Mesenchymal stem cell (in vitro differentiated cells and primary cell): ENCODE measurements at regions not wholly inside any gene's neighbourhood (a gene's known extent, or its start where the extent isn't known, plus 50 kb on each side); places are given as distances from the start of the nearest gene placed in this dataset.

Source experiments
- DNase-seq: peaks from one replicate; pipeline ENCODE4 v3.0.0-alpha.2; 2013
- H2AFZ ChIP-seq: one replicate; pipeline ENCODE4 v1.6.1; 2013; ENCODE audit warnings: low read depth, mild to moderate bottlenecking, control low read depth, inconsistent platforms, low read length, moderate library complexity
- H2AK5ac ChIP-seq: 2 replicates; pipeline ENCODE4 v1.6.1; 2013; ENCODE audit warnings: low read length, moderate library complexity, mild to moderate bottlenecking, inconsistent platforms; ENCODE audit not compliant: severe bottlenecking
- H2BK120ac ChIP-seq: one replicate; pipeline ENCODE4 v1.6.1; 2013; ENCODE audit warnings: low read depth, mild to moderate bottlenecking, inconsistent platforms, low read length, moderate library complexity
- H2BK12ac ChIP-seq, 2 experiments: one replicate each; pipeline ENCODE4 v1.6.1; 2013; ENCODE audit warnings: inconsistent platforms in 2 of 2, low read length in 2 of 2, mild to moderate bottlenecking in 2 of 2, moderate library complexity in 2 of 2, control low read depth in 1 of 2
- H2BK15ac ChIP-seq: one replicate; pipeline ENCODE4 v1.6.1; 2013; ENCODE audit warnings: mild to moderate bottlenecking, low read depth, inconsistent platforms; ENCODE audit not compliant: poor library complexity, severe bottlenecking
- H2BK5ac ChIP-seq: 2 replicates; pipeline ENCODE4 v1.6.1; 2013; ENCODE audit warnings: low read depth, mild to moderate bottlenecking, low read length, control low read depth, inconsistent platforms; ENCODE audit not compliant: poor library complexity, severe bottlenecking
- H3K14ac ChIP-seq, 2 experiments: one replicate each; pipeline ENCODE4 v1.6.1; 2013; ENCODE audit warnings: inconsistent platforms in 2 of 2, low read length in 2 of 2, control low read depth in 1 of 2, mild to moderate bottlenecking in 1 of 2, moderate library complexity in 1 of 2
- H3K18ac ChIP-seq, 2 experiments: one replicate each; pipeline ENCODE4 v1.6.1; 2013; ENCODE audit warnings: inconsistent platforms in 2 of 2, low read length in 2 of 2, control low read depth in 1 of 2, low read depth in 1 of 2, mild to moderate bottlenecking in 1 of 2
- H3K23ac ChIP-seq, 2 experiments: one replicate each; pipeline ENCODE4 v1.6.1; 2013; ENCODE audit warnings: inconsistent platforms in 2 of 2, low read length in 2 of 2, mild to moderate bottlenecking in 2 of 2, moderate library complexity in 2 of 2, control low read depth in 1 of 2
- H3K27ac ChIP-seq: 2 replicates; pipeline ENCODE4 v1.5.1; 2013; ENCODE audit warnings: mild to moderate bottlenecking, moderate library complexity, low read length, control low read depth, inconsistent platforms; ENCODE audit not compliant: poor library complexity, severe bottlenecking
- H3K27me3 ChIP-seq, 2 experiments: 2 replicates each; pipeline versions ENCODE4 v1.6.1 to v1.7.0; 2013; ENCODE audit warnings: low read length in 2 of 2, mild to moderate bottlenecking in 2 of 2, moderate library complexity in 2 of 2, control low read depth in 1 of 2, inconsistent platforms in 1 of 2; ENCODE audit not compliant: control insufficient read depth in 1 of 2, insufficient read depth in 1 of 2
- H3K36me3 ChIP-seq, 2 experiments: 2 replicates each; pipeline versions ENCODE4 v1.6.1 to v1.7.0; 2013; ENCODE audit warnings: low read length in 2 of 2, control low read depth in 1 of 2, inconsistent platforms in 1 of 2, low read depth in 1 of 2, mild to moderate bottlenecking in 1 of 2; ENCODE audit not compliant: insufficient read depth in 2 of 2, control insufficient read depth in 1 of 2
- H3K4ac ChIP-seq, 2 experiments: one replicate each; pipeline ENCODE4 v1.6.1; 2013; ENCODE audit warnings: inconsistent platforms in 2 of 2, low read length in 2 of 2, mild to moderate bottlenecking in 2 of 2, moderate library complexity in 2 of 2, control low read depth in 1 of 2, low read depth in 1 of 2
- H3K4me1 ChIP-seq: 2 replicates; pipeline ENCODE4 v1.6.1; 2013; ENCODE audit warnings: low read depth, low read length, control low read depth; ENCODE audit not compliant: control insufficient read depth, insufficient read depth
- H3K4me2 ChIP-seq: 2 replicates; pipeline ENCODE4 v1.6.1; 2013; ENCODE audit warnings: low read length, mild to moderate bottlenecking, inconsistent platforms; ENCODE audit not compliant: poor library complexity, severe bottlenecking
- H3K4me3 ChIP-seq, 2 experiments: 2 replicates each; pipeline versions ENCODE4 v1.5.1 to v1.7.0; 2013; ENCODE audit warnings: low read length in 2 of 2, mild to moderate bottlenecking in 2 of 2, control low read depth in 1 of 2, low read depth in 1 of 2; ENCODE audit not compliant: insufficient read depth in 1 of 2
- H3K79me1 ChIP-seq: replicated peaks from 2 replicates; pipeline ENCODE4 v1.6.1; 2013; ENCODE audit warnings: mild to moderate bottlenecking, control low read depth, low read length, inconsistent platforms; ENCODE audit not compliant: poor library complexity, severe bottlenecking
- H3K9ac ChIP-seq: 2 replicates; pipeline ENCODE4 v1.7.0; 2013; ENCODE audit warnings: mild to moderate bottlenecking, low read length, moderate library complexity
- H3K9me3 ChIP-seq: 2 replicates; pipeline ENCODE4 v1.7.0; 2013; ENCODE audit warnings: mild to moderate bottlenecking, low read length; ENCODE audit not compliant: control insufficient read depth
- H4K8ac ChIP-seq: one replicate; pipeline ENCODE4 v1.6.1; 2013; ENCODE audit warnings: inconsistent platforms, mild to moderate bottlenecking, low read length, moderate library complexity
- H4K91ac ChIP-seq: one replicate; pipeline ENCODE4 v1.6.1; 2013; ENCODE audit warnings: mild to moderate bottlenecking, low read length, inconsistent platforms
- WGBS: methylation state at CpG from one replicate; pipeline ENCODE4 v1.1.7; 2013; ENCODE audit warnings: mixed read lengths; 5-methylcytosine and 5-hydroxymethylcytosine counted together

DNA sequence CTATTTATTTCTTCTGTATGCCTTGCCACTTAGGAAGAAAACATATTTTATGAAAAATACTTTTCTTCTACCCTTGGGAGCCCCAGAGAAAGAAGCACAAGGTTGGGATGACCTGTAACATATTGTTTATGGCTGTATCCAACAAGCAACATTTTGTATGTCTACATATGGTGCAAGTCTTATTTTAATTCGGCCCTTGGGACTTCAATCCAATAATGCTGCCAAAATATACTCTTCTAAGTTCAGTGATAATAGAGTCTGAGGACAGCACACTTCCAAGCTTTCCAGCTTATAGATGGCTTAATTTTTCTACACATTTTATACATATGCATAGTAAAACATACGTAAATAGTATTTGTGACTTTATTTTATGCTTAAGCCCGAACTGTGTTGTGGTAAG is 318.5 kb upstream of the SEMA3A start:
- Histone ChIP-seq H2BK12ac (no peak overlapping the region), H3K9me3 (no peaks in the 10 kb centered on the region), H3K18ac (no peak overlapping the region), H3K4ac (no peak overlapping the region), H3K79me1 (no peaks in the 10 kb centered on the region), H3K27ac (no peak overlapping the region), H3K9ac (no peak overlapping the region), H3K4me3 (no peak overlapping the region), H3K23ac (no peak overlapping the region), H2BK5ac (no peak overlapping the region), H2BK15ac (no peak overlapping the region), H3K14ac (peak overlapping the region in 1 of 2 experiments; percentile 36), H3K36me3 (no peaks in the 10 kb centered on the region), H4K8ac (no peak overlapping the region), H3K4me1 (peaks cover 3% of the 10 kb centered on the region), H3K27me3 (no peaks in the 10 kb centered on the region), H2AFZ (no peak overlapping the region), H4K91ac (no peak overlapping the region), H2AK5ac (no peak overlapping the region), H2BK120ac (no peak overlapping the region), H3K4me2 (no peak overlapping the region)
- 90% methylated on average over 2 of the region's 3 CpGs for whole genome bisulfite sequencing
- DNase-seq: no peak

DNA sequence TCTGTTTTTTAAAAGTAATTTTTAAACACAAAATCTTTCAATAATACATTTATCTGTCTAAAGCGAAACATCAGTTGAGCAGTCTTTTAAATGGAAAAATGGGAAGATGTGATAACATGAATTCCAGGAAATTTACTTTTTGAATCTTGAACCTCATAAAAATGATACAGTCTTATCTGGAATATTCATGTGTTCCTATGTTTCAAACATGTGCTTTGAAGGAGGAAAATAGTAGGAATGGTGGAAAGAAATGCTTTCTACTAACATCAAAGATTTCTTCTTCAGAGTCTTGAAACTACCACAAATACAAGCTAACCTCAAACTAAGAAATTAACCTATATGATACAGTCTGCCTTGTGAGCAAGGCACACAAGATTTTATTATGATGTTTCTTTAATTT is 317.5 kb upstream of the SEMA3A start:
- H3K18ac ChIP-seq: no peak overlapping the region
- no CpG with 5 or more reads among the region's 1 CpG for WGBS
- no peak for DNase-seq
- no peak overlapping the region for H2BK5ac ChIP-seq
- no peak overlapping the region for H2BK120ac ChIP-seq
- H3K9ac ChIP-seq: no peak overlapping the region
- H3K14ac ChIP-seq: no peak overlapping the region
- H3K9me3 ChIP-seq: no peaks in the 10 kb centered on the region
- H2BK12ac ChIP-seq: no peak overlapping the region
- no peak overlapping the region for H2AFZ ChIP-seq
- no peak overlapping the region for H2BK15ac ChIP-seq
- H4K8ac ChIP-seq: no peak overlapping the region
- no peak overlapping the region for H3K23ac ChIP-seq
- H3K36me3 ChIP-seq: no peaks in the 10 kb centered on the region
- no peak overlapping the region for H3K4ac ChIP-seq
- H3K27ac ChIP-seq: no peak overlapping the region
- no peaks in the 10 kb centered on the region for H3K79me1 ChIP-seq
- no peak overlapping the region for H4K91ac ChIP-seq
- H3K4me3 ChIP-seq: no peak overlapping the region
- no peak overlapping the region for H2AK5ac ChIP-seq
- H3K4me1 ChIP-seq: peaks cover 3% of the 10 kb centered on the region
- no peaks in the 10 kb centered on the region for H3K27me3 ChIP-seq
- H3K4me2 ChIP-seq: no peak overlapping the region

DNA sequence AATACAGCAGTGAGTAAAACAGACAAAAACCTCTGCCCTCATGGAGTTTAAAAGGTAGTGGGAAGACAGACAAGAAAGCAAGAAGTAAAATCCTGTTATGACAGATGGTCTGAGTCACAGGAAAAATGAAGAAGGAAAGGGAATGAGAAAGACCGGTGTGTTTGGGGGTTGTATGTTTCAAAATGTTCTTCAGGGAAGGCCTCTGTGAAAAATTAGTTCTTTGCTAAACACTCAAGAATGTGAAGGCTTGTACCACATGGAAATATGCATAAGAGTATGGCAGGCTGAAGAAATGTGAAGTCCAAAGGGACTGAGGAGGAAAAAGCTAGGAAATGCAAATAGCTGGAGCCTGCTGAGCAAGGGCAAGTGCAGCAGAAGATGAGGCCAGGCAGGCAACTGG is 315.9 kb upstream of the SEMA3A start:
- Histone ChIP-seq H4K8ac (no peak overlapping the region), H3K79me1 (no peaks in the 10 kb centered on the region), H3K9me3 (no peaks in the 10 kb centered on the region), H2AK5ac (no peak overlapping the region), H3K4me3 (no peak overlapping the region), H3K27ac (peak overlapping the region; percentile 67), H3K36me3 (no peaks in the 10 kb centered on the region), H2BK15ac (no peak overlapping the region), H2BK5ac (no peak overlapping the region), H3K18ac (peak overlapping the region in 1 of 2 experiments; percentile 46), H3K4me2 (no peak overlapping the region), H4K91ac (no peak overlapping the region), H2BK120ac (no peak overlapping the region), H3K27me3 (no peaks in the 10 kb centered on the region), H3K14ac (no peak overlapping the region), H2BK12ac (no peak overlapping the region), H2AFZ (no peak overlapping the region), H3K4me1 (peaks cover 3% of the 10 kb centered on the region), H3K4ac (no peak overlapping the region), H3K23ac (no peak overlapping the region), H3K9ac (no peak overlapping the region)
- WGBS: 2% methylated on average over 1 of the region's 1 CpG
- DNase-seq: peak; percentile 46

DNA sequence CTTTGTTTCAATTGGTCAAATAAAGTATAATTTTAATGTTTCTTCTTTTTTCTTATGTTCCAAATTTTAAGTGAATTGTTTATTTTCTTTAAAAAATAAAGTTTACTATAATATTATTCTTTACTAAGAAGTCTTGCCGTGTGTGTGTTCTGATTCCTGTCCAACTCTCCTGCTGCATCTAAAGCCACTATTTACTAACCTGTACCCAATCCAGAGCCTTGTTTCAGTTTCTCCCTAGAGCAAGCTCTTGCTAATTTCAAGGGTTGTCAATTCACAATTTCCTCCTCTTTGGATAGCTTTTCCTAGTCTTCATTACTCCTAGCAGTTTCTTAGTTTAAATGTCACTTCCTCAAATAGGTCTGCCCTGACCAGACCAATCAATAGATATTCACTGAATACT is 314.9 kb upstream of the SEMA3A start:
- Histone ChIP-seq H3K14ac (no peak overlapping the region), H2BK15ac (no peak overlapping the region), H4K91ac (no peak overlapping the region), H3K18ac (no peak overlapping the region), H3K4me3 (no peak overlapping the region), H2AFZ (no peak overlapping the region), H3K4ac (no peak overlapping the region), H2AK5ac (no peak overlapping the region), H3K9ac (no peak overlapping the region), H3K9me3 (no peaks in the 10 kb centered on the region), H2BK120ac (no peak overlapping the region), H3K79me1 (no peaks in the 10 kb centered on the region), H3K36me3 (no peaks in the 10 kb centered on the region), H3K4me1 (peaks cover 3% of the 10 kb centered on the region), H2BK5ac (no peak overlapping the region), H3K27me3 (no peaks in the 10 kb centered on the region), H3K27ac (no peak overlapping the region), H3K23ac (no peak overlapping the region), H3K4me2 (no peak overlapping the region), H4K8ac (no peak overlapping the region), H2BK12ac (no peak overlapping the region)
- 89% methylated on average over 1 of the region's 1 CpG for WGBS
- no peak for DNase-seq
